HG02571 (cell line): ENCODE measurements at regions not wholly inside any gene's neighbourhood (a gene's known extent, or its start where the extent isn't known, plus 50 kb on each side); places are given as distances from the start of the nearest gene placed in this dataset.
A peak's percentile ranks its signal among the peaks of the same experiment; 100 is the strongest.

Source experiments
- ATAC-seq: cut with Tn5 transposase; IDR thresholded peaks from one replicate; pipeline ENCODE4 v1.9.1; 2021; ENCODE audit warnings: mild to moderate bottlenecking, moderate library complexity; ENCODE audit not compliant: unreplicated experiment

- no peak for ATAC-seq
Measured at GRCh38 chr1:235027076-235027861, 101.4 kb downstream of the TOMM20 start.

- no peak for ATAC-seq
Measured at GRCh38 chr1:235025422-235025984, 103.1 kb downstream of the TOMM20 start.

GRCh38 chr1:235024711-235025421 is 103.8 kb downstream of the TOMM20 start:
- ATAC-seq: no peak

GRCh38 chr1:235023711-235024439 is 104.8 kb downstream of the TOMM20 start:
- ATAC-seq: no peak

GRCh38 chr1:235022981-235023710 is 105.5 kb downstream of the TOMM20 start:
- no peak for ATAC-seq

GRCh38 chr1:235022341-235022980 is 106.2 kb downstream of the TOMM20 start:
- ATAC-seq: no peak

- no peak for ATAC-seq
Measured at GRCh38 chr1:235021815-235022214, 106.8 kb downstream of the TOMM20 start.

GRCh38 chr1:235021321-235021720 is 107.3 kb downstream of the TOMM20 start:
- ATAC-seq: no peak

GRCh38 chr1:235019961-235020360 is 108.7 kb downstream of the TOMM20 start:
- ATAC-seq: no peak

- ATAC-seq: no peak
Measured at GRCh38 chr1:235019471-235019870, 109.2 kb downstream of the TOMM20 start.

GRCh38 chr1:235018720-235019444 is 109.8 kb downstream of the TOMM20 start:
- ATAC-seq: no peak

- no peak for ATAC-seq
Measured at GRCh38 chr1:235018161-235018560, 110.5 kb downstream of the TOMM20 start.

GRCh38 chr1:235017719-235018118 is 110.9 kb downstream of the TOMM20 start:
- no peak for ATAC-seq

- no peak for ATAC-seq
Measured at GRCh38 chr1:235017191-235017590, 111.4 kb downstream of the TOMM20 start.

- peak; percentile 27 for ATAC-seq
Measured at GRCh38 chr1:235015291-235015985, 113.2 kb downstream of the TOMM20 start.

GRCh38 chr1:235014756-235015155 is 113.9 kb downstream of the TOMM20 start:
- ATAC-seq: no peak

- no peak for ATAC-seq
Measured at GRCh38 chr1:235013512-235013911, 115.1 kb downstream of the TOMM20 start.

GRCh38 chr1:235012436-235013210 is 116.0 kb downstream of the TOMM20 start:
- no peak for ATAC-seq
